HG03095 (cell line): ENCODE measurements at regions not wholly inside any gene's neighbourhood (a gene's known extent, or its start where the extent isn't known, plus 50 kb on each side); places are given as distances from the start of the nearest gene placed in this dataset.
"Not testable (repeated sequence)": the region's sequence is repeated elsewhere in the genome, so short reads cannot be mapped to it uniquely, and the experiment has no call there.

Experiments used
- ATAC-seq: cut with Tn5 transposase; IDR thresholded peaks from one replicate; pipeline ENCODE4 v1.9.1; 2021; ENCODE audit warnings: moderate library complexity; ENCODE audit not compliant: unreplicated experiment

GRCh38 chr16:85270374-85270773, 158.1 kb upstream of the CIBAR2 start:
- ATAC-seq = no peak

GRCh38 chr16:85271198-85271597, 158.9 kb upstream of the CIBAR2 start:
- ATAC-seq = no peak

GRCh38 chr16:85273293-85273692, 161.0 kb upstream of the CIBAR2 start:
- no peak for ATAC-seq

- ATAC-seq = no peak
Observed at GRCh38 chr16:85274501-85274900, 162.2 kb upstream of the CIBAR2 start.

GRCh38 chr16:85274924-85275323, 162.7 kb upstream of the CIBAR2 start:
- ATAC-seq = no peak

GRCh38 chr16:85275533-85276249, 163.4 kb upstream of the CIBAR2 start:
- ATAC-seq = no peak

- no peak for ATAC-seq
Observed at GRCh38 chr16:85276258-85276657, 164.0 kb upstream of the CIBAR2 start.

GRCh38 chr16:85276721-85277120, 164.4 kb upstream of the CIBAR2 start:
- no peak for ATAC-seq

GRCh38 chr16:85278839-85279238, 166.6 kb upstream of the CIBAR2 start:
- no peak for ATAC-seq

GRCh38 chr16:85279402-85279801, 167.1 kb upstream of the CIBAR2 start:
- ATAC-seq = no peak

- no peak for ATAC-seq
Observed at GRCh38 chr16:85279825-85280545, 167.7 kb upstream of the CIBAR2 start.

- ATAC-seq = no peak
Observed at GRCh38 chr16:85281181-85281580, 168.9 kb upstream of the CIBAR2 start.

GRCh38 chr16:85282842-85283241, 170.6 kb upstream of the CIBAR2 start:
- ATAC-seq = no peak

- ATAC-seq = no peak
Observed at GRCh38 chr16:85283305-85284050, 171.2 kb upstream of the CIBAR2 start.

- ATAC-seq = no peak
Observed at GRCh38 chr16:85284141-85284817, 172.0 kb upstream of the CIBAR2 start.

GRCh38 chr16:85285681-85286065, 173.4 kb upstream of the CIBAR2 start:
- ATAC-seq = no peak

GRCh38 chr16:85286066-85286831, 174.0 kb upstream of the CIBAR2 start:
- ATAC-seq = no peak

- no peak for ATAC-seq
Observed at GRCh38 chr16:85286951-85287814, 174.9 kb upstream of the CIBAR2 start.

- ATAC-seq = not testable (repeated sequence)
Observed at GRCh38 chr16:85287815-85288109, 175.5 kb upstream of the CIBAR2 start.

GRCh38 chr16:85288341-85288868, 176.1 kb upstream of the CIBAR2 start:
- no peak for ATAC-seq
